Endodermal cell (in vitro differentiated cells): ENCODE measurements at regions not wholly inside any gene's neighbourhood (a gene's known extent, or its start where the extent isn't known, plus 50 kb on each side); places are given as distances from the start of the nearest gene placed in this dataset.

Experiments used
- DNase-seq: peaks from one replicate; pipeline ENCODE4 v3.0.0-alpha.2; 2017
- H3K27ac ChIP-seq: 2 replicates; pipeline ENCODE4 v1.5.1; 2013; ENCODE audit warnings: mild to moderate bottlenecking, low read depth, low read length, moderate library complexity
- H3K27me3 ChIP-seq: 2 replicates; pipeline ENCODE4 v1.6.1; 2013; ENCODE audit warnings: mild to moderate bottlenecking, low read length, moderate library complexity; ENCODE audit not compliant: insufficient read depth, control insufficient read depth, poor library complexity, severe bottlenecking
- H3K36me3 ChIP-seq: 2 replicates; pipeline ENCODE4 v1.7.0; 2013; ENCODE audit warnings: mild to moderate bottlenecking, low read length, moderate library complexity; ENCODE audit not compliant: control insufficient read depth, insufficient read depth
- H3K4me1 ChIP-seq: one replicate; pipeline ENCODE4 v1.7.0; 2013; ENCODE audit warnings: low read length; ENCODE audit not compliant: control insufficient read depth, insufficient read depth
- H3K4me3 ChIP-seq: 2 replicates; pipeline ENCODE4 v1.5.1; 2013; ENCODE audit warnings: mild to moderate bottlenecking, low read length, moderate library complexity
- H3K9ac ChIP-seq: 2 replicates; pipeline ENCODE4 v1.6.1; 2013; ENCODE audit warnings: mild to moderate bottlenecking, low read length, moderate library complexity; ENCODE audit not compliant: poor library complexity, severe bottlenecking; ENCODE audit errors: extremely low read depth
- H3K9me3 ChIP-seq: 2 replicates; pipeline ENCODE4 v1.6.1; 2013; ENCODE audit warnings: mild to moderate bottlenecking, low read length, moderate library complexity; ENCODE audit not compliant: control insufficient read depth
- H3K27ac Mint-ChIP-seq: 2 replicates; pipeline ENCODE4 v1.8.0; 2020; ENCODE audit warnings: mixed read lengths
- H3K27me3 Mint-ChIP-seq: 2 replicates; pipeline ENCODE4 v1.8.0; 2021; ENCODE audit warnings: mild to moderate bottlenecking, mixed read lengths; ENCODE audit not compliant: insufficient read depth
- H3K36me3 Mint-ChIP-seq: 2 replicates; pipeline ENCODE4 v1.8.0; 2020; ENCODE audit warnings: low read depth, mixed read lengths
- H3K4me1 Mint-ChIP-seq: 2 replicates; pipeline ENCODE4 v1.8.0; 2020; ENCODE audit warnings: mixed read lengths
- H3K4me3 Mint-ChIP-seq: 2 replicates; pipeline ENCODE4 v1.8.0; 2020; ENCODE audit warnings: mild to moderate bottlenecking, moderate library complexity, mixed read lengths
- H3K9me3 Mint-ChIP-seq: 2 replicates; pipeline ENCODE4 v1.8.0; 2020; ENCODE audit warnings: mild to moderate bottlenecking, mixed read lengths
- WGBS, 2 experiments: methylation state at CpG; one replicate each; pipeline versions ENCODE4 v1.1.5 to v1.1.7; 2013; ENCODE audit warnings: missing lambda C conversion rate in 2 of 2, mixed read lengths in 1 of 2; ENCODE audit not compliant: insufficient coverage in 1 of 2, insufficient read length in 1 of 2; 5-methylcytosine and 5-hydroxymethylcytosine counted together
- TF ChIP-seq, protein P1 (sequence below): fragments of 200-600 bp; sonication (generic); conservative IDR thresholded peaks from 2 replicates; pipeline ENCODE4 v1.5.0; 2021; ENCODE audit warnings: antibody characterized with exemption, mild to moderate bottlenecking

DNA sequence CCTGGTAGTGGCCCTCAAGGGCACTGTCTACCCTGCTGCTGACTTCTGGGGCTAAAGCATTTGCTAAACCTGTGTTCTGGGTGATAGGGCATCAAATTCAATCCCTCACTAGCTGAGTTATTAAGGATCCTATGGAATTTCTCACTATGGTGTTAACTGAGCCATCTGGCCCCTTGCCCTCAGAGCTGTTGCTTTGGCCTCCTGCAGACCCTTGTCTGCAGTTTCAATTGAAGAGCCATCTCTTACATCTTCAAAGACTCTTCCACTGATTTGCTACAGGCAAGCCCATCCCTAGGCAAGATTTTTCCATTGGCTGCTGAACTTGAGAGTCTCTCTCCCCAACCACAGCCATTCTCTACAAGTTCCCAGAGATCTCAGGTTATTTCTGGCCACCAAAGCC is 418.2 kb downstream of the ZNF608 start:
- Histone ChIP-seq H3K4me3 (no peak overlapping the region), H3K36me3 (no peaks in the 10 kb centered on the region), H3K27ac (no peak overlapping the region), H3K9me3 (peaks cover 26% of the 10 kb centered on the region), H3K9ac (no peak overlapping the region), H3K4me1 (peaks cover 10% of the 10 kb centered on the region), H3K27me3 (no peaks in the 10 kb centered on the region)
- H3K27me3 Mint-ChIP-seq: no peaks in the 10 kb centered on the region
- TF ChIP-seq, protein P1, sequence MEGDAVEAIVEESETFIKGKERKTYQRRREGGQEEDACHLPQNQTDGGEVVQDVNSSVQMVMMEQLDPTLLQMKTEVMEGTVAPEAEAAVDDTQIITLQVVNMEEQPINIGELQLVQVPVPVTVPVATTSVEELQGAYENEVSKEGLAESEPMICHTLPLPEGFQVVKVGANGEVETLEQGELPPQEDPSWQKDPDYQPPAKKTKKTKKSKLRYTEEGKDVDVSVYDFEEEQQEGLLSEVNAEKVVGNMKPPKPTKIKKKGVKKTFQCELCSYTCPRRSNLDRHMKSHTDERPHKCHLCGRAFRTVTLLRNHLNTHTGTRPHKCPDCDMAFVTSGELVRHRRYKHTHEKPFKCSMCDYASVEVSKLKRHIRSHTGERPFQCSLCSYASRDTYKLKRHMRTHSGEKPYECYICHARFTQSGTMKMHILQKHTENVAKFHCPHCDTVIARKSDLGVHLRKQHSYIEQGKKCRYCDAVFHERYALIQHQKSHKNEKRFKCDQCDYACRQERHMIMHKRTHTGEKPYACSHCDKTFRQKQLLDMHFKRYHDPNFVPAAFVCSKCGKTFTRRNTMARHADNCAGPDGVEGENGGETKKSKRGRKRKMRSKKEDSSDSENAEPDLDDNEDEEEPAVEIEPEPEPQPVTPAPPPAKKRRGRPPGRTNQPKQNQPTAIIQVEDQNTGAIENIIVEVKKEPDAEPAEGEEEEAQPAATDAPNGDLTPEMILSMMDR: no peak
- H3K9me3 Mint-ChIP-seq: peaks cover 23% of the 10 kb centered on the region
- H3K4me1 Mint-ChIP-seq: peaks cover 22% of the 10 kb centered on the region
- no peak overlapping the region for H3K27ac Mint-ChIP-seq
- peaks cover 12% of the 10 kb centered on the region for H3K36me3 Mint-ChIP-seq
- peak; percentile 48 for DNase-seq
- H3K4me3 Mint-ChIP-seq: no peak overlapping the region

DNA sequence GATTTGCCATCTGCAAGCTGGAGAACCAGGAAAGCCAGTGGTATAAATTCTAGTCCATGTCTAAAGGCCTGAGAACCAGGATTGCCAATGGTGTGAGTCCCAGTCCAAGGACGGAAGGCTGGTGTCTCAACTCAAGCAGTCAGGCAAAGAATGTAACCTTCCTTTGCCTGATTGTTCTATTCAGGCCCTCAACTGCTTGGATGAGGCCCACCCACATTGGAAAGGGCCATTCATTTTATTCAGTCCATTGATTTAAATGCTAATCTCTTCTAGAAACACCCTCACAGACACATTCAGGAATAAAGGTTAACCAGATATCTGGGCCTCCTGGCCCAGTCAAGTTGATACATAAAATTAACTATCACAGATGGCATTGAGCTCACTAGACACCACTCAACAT is 427.8 kb downstream of the ZNF608 start:
- Mint-ChIP-seq H3K36me3 (peaks cover 5% of the 10 kb centered on the region), H3K27ac (no peak overlapping the region), H3K27me3 (no peaks in the 10 kb centered on the region), H3K4me1 (peaks cover 8% of the 10 kb centered on the region), H3K9me3 (peaks cover 19% of the 10 kb centered on the region), H3K4me3 (no peak overlapping the region)
- H3K9me3 ChIP-seq: peaks cover 18% of the 10 kb centered on the region
- TF ChIP-seq, protein P1: no peak
- H3K4me1 ChIP-seq: no peaks in the 10 kb centered on the region
- no peak overlapping the region for H3K4me3 ChIP-seq
- WGBS, 2 experiments: 88 to 92% methylated on average over 1 of the region's 1 CpG
- H3K27ac ChIP-seq: no peak overlapping the region
- no peaks in the 10 kb centered on the region for H3K36me3 ChIP-seq
- DNase-seq: no peak
- H3K9ac ChIP-seq: no peak overlapping the region
- H3K27me3 ChIP-seq: no peaks in the 10 kb centered on the region

DNA sequence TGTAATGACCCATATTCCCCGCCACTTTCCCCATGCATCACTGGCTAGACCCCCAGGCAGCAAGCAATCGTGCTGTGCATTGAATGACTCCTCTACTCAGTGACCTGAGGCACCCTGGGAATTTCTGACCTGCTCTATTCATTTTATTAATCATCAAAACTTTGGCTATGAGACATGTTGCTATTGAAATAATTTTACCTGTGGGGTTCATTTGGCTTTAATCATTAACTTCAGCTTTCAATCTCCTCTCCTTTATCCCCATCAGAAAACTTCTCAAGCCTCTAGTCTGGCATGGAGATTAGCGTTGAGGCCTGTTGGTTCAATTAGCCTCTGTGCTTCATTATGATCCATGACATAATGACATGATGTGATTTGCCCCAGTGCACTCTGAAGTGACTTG is 429.0 kb downstream of the ZNF608 start:
- no peak overlapping the region for H3K27ac Mint-ChIP-seq
- H3K9me3 Mint-ChIP-seq: peaks cover 25% of the 10 kb centered on the region
- Histone ChIP-seq H3K4me1 (no peaks in the 10 kb centered on the region), H3K36me3 (no peaks in the 10 kb centered on the region), H3K27me3 (no peaks in the 10 kb centered on the region), H3K27ac (no peak overlapping the region), H3K9ac (no peak overlapping the region), H3K4me3 (no peak overlapping the region), H3K9me3 (peaks cover 18% of the 10 kb centered on the region)
- DNase-seq: no peak
- H3K4me1 Mint-ChIP-seq: peaks cover 8% of the 10 kb centered on the region
- H3K36me3 Mint-ChIP-seq: peaks cover 12% of the 10 kb centered on the region
- 92 to 95% methylated on average over 2 to 3 of the region's 3 CpGs for WGBS, 2 experiments
- TF ChIP-seq, protein P1: no peak
- H3K4me3 Mint-ChIP-seq: no peak overlapping the region
- H3K27me3 Mint-ChIP-seq: no peaks in the 10 kb centered on the region
